Naive B cell (primary cell): ENCODE measurements at regions not wholly inside any gene's neighbourhood (a gene's known extent, or its start where the extent isn't known, plus 50 kb on each side); places are given as distances from the start of the nearest gene placed in this dataset.

ENCODE experiments used
- ATAC-seq, 2 donors: fragments of 150-1000 bp; cut with Tn5 transposase; 2 replicates each; pipeline ENCODE4 v1.10.0; 2021; ENCODE audit warnings: low read depth in 2 of 2, mild to moderate bottlenecking in 2 of 2, moderate library complexity in 2 of 2
- DNase-seq: peaks from one replicate; pipeline ENCODE4 v3.0.0; 2022
- H3K27ac Mint-ChIP-seq, 6 donors: one replicate each; pipeline ENCODE4 v1.8.0; 2020 to 2022; ENCODE audit warnings: mild to moderate bottlenecking in 6 of 6, mixed read lengths in 6 of 6, moderate library complexity in 5 of 6, inconsistent platforms in 2 of 6
- H3K27me3 Mint-ChIP-seq, 3 donors: one replicate each; pipeline ENCODE4 v1.8.0; 2021 to 2022; ENCODE audit warnings: mixed read lengths in 3 of 3, mild to moderate bottlenecking in 1 of 3
- H3K36me3 Mint-ChIP-seq, 2 donors: one replicate each; pipeline ENCODE4 v1.8.0; 2020 to 2022; ENCODE audit warnings: mixed read lengths in 2 of 2, inconsistent platforms in 1 of 2, mild to moderate bottlenecking in 1 of 2
- H3K4me1 Mint-ChIP-seq, 3 donors: one replicate each; pipeline ENCODE4 v1.8.0; 2020 to 2022; ENCODE audit warnings: mixed read lengths in 3 of 3, inconsistent platforms in 1 of 3, mild to moderate bottlenecking in 1 of 3, moderate library complexity in 1 of 3
- H3K4me3 Mint-ChIP-seq, 8 donors: one replicate each; pipeline ENCODE4 v1.8.0; 2020 to 2022; ENCODE audit warnings: mild to moderate bottlenecking in 8 of 8, mixed read lengths in 8 of 8, moderate library complexity in 8 of 8, inconsistent platforms in 2 of 8
- H3K9me3 Mint-ChIP-seq, 7 donors: one replicate each; pipeline ENCODE4 v1.8.0; 2020 to 2022; ENCODE audit warnings: mixed read lengths in 7 of 7, mild to moderate bottlenecking in 5 of 7, inconsistent platforms in 2 of 7, moderate library complexity in 1 of 7

- ATAC-seq (no peak), DNase-seq (no peak)
- H3K9me3 Mint-ChIP-seq: peaks cover 0 to 4% (median 0%) of the 10 kb centered on the region in 7 donors
- H3K4me1 Mint-ChIP-seq: no peaks in the 10 kb centered on the region
- H3K27me3 Mint-ChIP-seq: no peaks in the 10 kb centered on the region
- no peaks in the 10 kb centered on the region for H3K36me3 Mint-ChIP-seq
- no peak overlapping the region for H3K4me3 Mint-ChIP-seq
- H3K27ac Mint-ChIP-seq: no peak overlapping the region
Measured at GRCh38 chr2:15773846-15774245, 166.5 kb upstream of the MYCN start.

- no peaks in the 10 kb centered on the region for H3K4me1 Mint-ChIP-seq
Measured at GRCh38 chr2:15775753-15776628, 164.4 kb upstream of the MYCN start.

GRCh38 chr2:15776629-15776919 is 163.8 kb upstream of the MYCN start:
- H3K27me3 Mint-ChIP-seq: peaks cover 0 to 9% (median 1%) of the 10 kb centered on the region in 3 donors
- H3K4me3 Mint-ChIP-seq: no peak overlapping the region
- H3K27ac Mint-ChIP-seq: no peak overlapping the region
- no peaks in the 10 kb centered on the region for H3K36me3 Mint-ChIP-seq
- H3K4me1 Mint-ChIP-seq: no peaks in the 10 kb centered on the region
- peaks cover 0 to 6% (median 0%) of the 10 kb centered on the region in 7 donors for H3K9me3 Mint-ChIP-seq
- no peak for ATAC-seq
- no peak for DNase-seq

More at GRCh38 chr2:15775753-15776628, 164.4 kb upstream of the MYCN start:
- DNase-seq (no peak), ATAC-seq (no peak)
- H3K27me3 Mint-ChIP-seq: peaks cover 0 to 5% (median 0%) of the 10 kb centered on the region in 3 donors
- H3K4me3 Mint-ChIP-seq: no peak overlapping the region
- H3K36me3 Mint-ChIP-seq: no peaks in the 10 kb centered on the region
- H3K9me3 Mint-ChIP-seq: peaks cover 0 to 4% (median 0%) of the 10 kb centered on the region in 7 donors
- no peak overlapping the region for H3K27ac Mint-ChIP-seq

- H3K4me1 Mint-ChIP-seq: no peaks in the 10 kb centered on the region
- no peak for DNase-seq
- peaks cover 0 to 6% (median 0%) of the 10 kb centered on the region in 7 donors for H3K9me3 Mint-ChIP-seq
- no peaks in the 10 kb centered on the region for H3K36me3 Mint-ChIP-seq
- no peak for ATAC-seq
- H3K4me3 Mint-ChIP-seq: no peak overlapping the region
- peaks cover 0 to 9% (median 5%) of the 10 kb centered on the region in 3 donors for H3K27me3 Mint-ChIP-seq
- peak overlapping the region in 1 of 6 donors; percentile 1 for H3K27ac Mint-ChIP-seq
Measured at GRCh38 chr2:15776992-15777702, 163.2 kb upstream of the MYCN start.

GRCh38 chr2:15777795-15778371 is 162.5 kb upstream of the MYCN start:
- Mint-ChIP-seq H3K4me3 (no peak overlapping the region), H3K9me3 (peaks cover 0 to 6% (median 0%) of the 10 kb centered on the region in 7 donors), H3K27ac (no peak overlapping the region), H3K36me3 (no peaks in the 10 kb centered on the region), H3K4me1 (no peaks in the 10 kb centered on the region), H3K27me3 (peaks cover 0 to 9% (median 5%) of the 10 kb centered on the region in 3 donors)
- DNase-seq (no peak), ATAC-seq (no peak)

GRCh38 chr2:15778529-15779219 is 161.7 kb upstream of the MYCN start:
- ATAC-seq: no peak
- no peak for DNase-seq
- H3K4me3 Mint-ChIP-seq: no peak overlapping the region
- no peak overlapping the region for H3K27ac Mint-ChIP-seq
- H3K36me3 Mint-ChIP-seq: no peaks in the 10 kb centered on the region
- peaks cover 0 to 6% (median 0%) of the 10 kb centered on the region in 7 donors for H3K9me3 Mint-ChIP-seq
- peaks cover 0 to 9% (median 6%) of the 10 kb centered on the region in 3 donors for H3K27me3 Mint-ChIP-seq
- no peaks in the 10 kb centered on the region for H3K4me1 Mint-ChIP-seq

GRCh38 chr2:15779381-15780041 is 160.8 kb upstream of the MYCN start:
- Mint-ChIP-seq H3K36me3 (no peaks in the 10 kb centered on the region), H3K27ac (no peak overlapping the region), H3K4me1 (no peaks in the 10 kb centered on the region), H3K27me3 (peaks cover 0 to 10% (median 9%) of the 10 kb centered on the region in 3 donors), H3K9me3 (peaks cover 0 to 6% (median 0%) of the 10 kb centered on the region in 7 donors), H3K4me3 (no peak overlapping the region)
- no peak for DNase-seq
- ATAC-seq: no peak

- Mint-ChIP-seq H3K4me1 (no peaks in the 10 kb centered on the region), H3K27ac (no peak overlapping the region), H3K9me3 (peaks cover 0 to 6% (median 0%) of the 10 kb centered on the region in 7 donors), H3K4me3 (no peak overlapping the region), H3K36me3 (no peaks in the 10 kb centered on the region), H3K27me3 (peaks cover 0 to 13% (median 9%) of the 10 kb centered on the region in 3 donors)
- DNase-seq: no peak
- no peak for ATAC-seq
Measured at GRCh38 chr2:15780234-15780633, 160.1 kb upstream of the MYCN start.

GRCh38 chr2:15780912-15781574 is 159.3 kb upstream of the MYCN start:
- DNase-seq (no peak), ATAC-seq (no peak)
- peaks cover 0 to 17% (median 9%) of the 10 kb centered on the region in 3 donors for H3K27me3 Mint-ChIP-seq
- H3K4me3 Mint-ChIP-seq: no peak overlapping the region
- peaks cover 0 to 6% (median 0%) of the 10 kb centered on the region in 7 donors for H3K9me3 Mint-ChIP-seq
- H3K27ac Mint-ChIP-seq: no peak overlapping the region
- no peaks in the 10 kb centered on the region for H3K4me1 Mint-ChIP-seq
- H3K36me3 Mint-ChIP-seq: no peaks in the 10 kb centered on the region

GRCh38 chr2:15782009-15782751 is 158.2 kb upstream of the MYCN start:
- Mint-ChIP-seq H3K4me1 (no peaks in the 10 kb centered on the region), H3K4me3 (no peak overlapping the region), H3K9me3 (peaks cover 0 to 6% (median 0%) of the 10 kb centered on the region in 7 donors), H3K27me3 (peaks cover 0 to 17% (median 9%) of the 10 kb centered on the region in 3 donors), H3K27ac (no peak overlapping the region), H3K36me3 (no peaks in the 10 kb centered on the region)
- DNase-seq (no peak), ATAC-seq (no peak)

- Mint-ChIP-seq H3K27ac (no peak overlapping the region), H3K36me3 (no peaks in the 10 kb centered on the region), H3K27me3 (peaks cover 5 to 17% (median 11%) of the 10 kb centered on the region in 3 donors), H3K4me1 (no peaks in the 10 kb centered on the region), H3K9me3 (peaks cover 0 to 10% (median 2%) of the 10 kb centered on the region in 7 donors), H3K4me3 (no peak overlapping the region)
- ATAC-seq: no peak
- DNase-seq: no peak
Measured at GRCh38 chr2:15782769-15783294, 157.5 kb upstream of the MYCN start.

- no peaks in the 10 kb centered on the region for H3K4me1 Mint-ChIP-seq
- peaks cover 0 to 11% (median 2%) of the 10 kb centered on the region in 7 donors for H3K9me3 Mint-ChIP-seq
Measured at GRCh38 chr2:15783489-15783888, 156.9 kb upstream of the MYCN start.

More at GRCh38 chr2:15783489-15783888, 156.9 kb upstream of the MYCN start:
- H3K27me3 Mint-ChIP-seq: peaks cover 6 to 17% (median 14%) of the 10 kb centered on the region in 3 donors
- DNase-seq (no peak), ATAC-seq (no peak)
- H3K36me3 Mint-ChIP-seq: no peaks in the 10 kb centered on the region
- H3K4me3 Mint-ChIP-seq: no peak overlapping the region
- H3K27ac Mint-ChIP-seq: no peak overlapping the region
